OCI-LY1 (cell line): ENCODE measurements at regions not wholly inside any gene's neighbourhood (a gene's known extent, or its start where the extent isn't known, plus 50 kb on each side); places are given as distances from the start of the nearest gene placed in this dataset.

ENCODE experiments used
- EZH2 ChIP-seq: fragments of 200-600 bp; sonication (generic), shearing (Covaris generic); IDR thresholded peaks from 2 replicates; pipeline ENCODE4 v1.8.0; 2017; ENCODE audit warnings: borderline replicate concordance, mixed run types, mild to moderate bottlenecking, antibody characterized with exemption, low read length, moderate library complexity, mixed read lengths
- TF ChIP-seq, protein P1 (sequence below): fragments of 200-600 bp; sonication (generic), shearing (Covaris generic); IDR thresholded peaks from 2 replicates; pipeline ENCODE4 v1.5.1; 2017; ENCODE audit warnings: mild to moderate bottlenecking, antibody characterized with exemption, low read length, moderate library complexity, mixed read lengths

DNA sequence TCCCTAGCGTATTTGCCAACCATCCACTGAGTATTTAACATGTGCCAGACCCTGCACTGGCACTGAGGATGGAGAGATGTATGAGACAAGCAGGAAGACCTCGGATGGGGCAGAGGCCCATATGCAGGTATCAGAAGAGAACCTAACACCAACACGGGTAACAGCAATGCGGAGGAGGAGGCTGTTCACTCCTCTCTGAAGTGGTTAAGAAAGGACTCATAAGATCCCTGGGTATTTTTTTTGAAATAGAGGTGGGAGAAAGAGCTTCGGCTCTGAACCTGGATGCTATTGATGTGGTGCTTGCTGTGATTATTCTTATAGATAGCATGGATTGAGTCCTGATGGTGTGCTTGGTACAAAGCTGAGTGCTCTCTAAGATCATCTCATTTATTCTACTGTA is 418.3 kb downstream of the LPIN1 start:
- no peak for TF ChIP-seq EZH2
- TF ChIP-seq, protein P1, sequence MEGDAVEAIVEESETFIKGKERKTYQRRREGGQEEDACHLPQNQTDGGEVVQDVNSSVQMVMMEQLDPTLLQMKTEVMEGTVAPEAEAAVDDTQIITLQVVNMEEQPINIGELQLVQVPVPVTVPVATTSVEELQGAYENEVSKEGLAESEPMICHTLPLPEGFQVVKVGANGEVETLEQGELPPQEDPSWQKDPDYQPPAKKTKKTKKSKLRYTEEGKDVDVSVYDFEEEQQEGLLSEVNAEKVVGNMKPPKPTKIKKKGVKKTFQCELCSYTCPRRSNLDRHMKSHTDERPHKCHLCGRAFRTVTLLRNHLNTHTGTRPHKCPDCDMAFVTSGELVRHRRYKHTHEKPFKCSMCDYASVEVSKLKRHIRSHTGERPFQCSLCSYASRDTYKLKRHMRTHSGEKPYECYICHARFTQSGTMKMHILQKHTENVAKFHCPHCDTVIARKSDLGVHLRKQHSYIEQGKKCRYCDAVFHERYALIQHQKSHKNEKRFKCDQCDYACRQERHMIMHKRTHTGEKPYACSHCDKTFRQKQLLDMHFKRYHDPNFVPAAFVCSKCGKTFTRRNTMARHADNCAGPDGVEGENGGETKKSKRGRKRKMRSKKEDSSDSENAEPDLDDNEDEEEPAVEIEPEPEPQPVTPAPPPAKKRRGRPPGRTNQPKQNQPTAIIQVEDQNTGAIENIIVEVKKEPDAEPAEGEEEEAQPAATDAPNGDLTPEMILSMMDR: no peak
